SK-N-MC (cell line): ENCODE measurements at regions not wholly inside any gene's neighbourhood (a gene's known extent, or its start where the extent isn't known, plus 50 kb on each side); places are given as distances from the start of the nearest gene placed in this dataset.

Source experiments
- EZH2 ChIP-seq: fragments of 200-600 bp; sonication (generic); IDR thresholded peaks from one replicate; pipeline ENCODE4 v1.6.1; 2017; ENCODE audit warnings: antibody characterized with exemption
- POLR2AphosphoS5 ChIP-seq: IDR thresholded peaks from 2 replicates; pipeline ENCODE4 v1.6.1; 2012; ENCODE audit warnings: mild to moderate bottlenecking, low read depth, low read length, borderline replicate concordance

DNA sequence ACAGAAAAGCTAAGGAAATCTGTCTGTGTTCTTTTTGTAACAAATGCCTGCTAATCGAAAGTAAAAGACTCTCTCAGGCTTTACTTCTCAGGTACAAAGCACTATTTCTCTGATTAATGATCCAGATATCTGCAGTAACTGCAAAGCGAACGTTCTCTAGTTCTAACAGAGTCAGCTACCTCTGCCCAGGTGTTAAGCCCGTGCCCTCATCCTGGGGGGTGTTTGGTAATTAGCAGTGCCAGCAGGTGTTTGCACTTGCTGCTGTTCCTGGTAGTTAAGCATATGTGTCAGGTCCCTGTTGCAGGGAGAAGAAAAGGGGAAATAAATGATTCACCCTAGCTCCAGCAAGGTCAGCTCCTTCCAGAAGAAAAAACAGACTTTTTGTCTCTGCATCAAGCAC lies 58.8 kb upstream of the CRIM1 start:
- TF ChIP-seq POLR2AphosphoS5 (no peak), EZH2 (no peak)
